ENCODE measurements at regions not wholly inside any gene's neighbourhood (a gene's known extent, or its start where the extent isn't known, plus 50 kb on each side); places are given as distances from the start of the nearest gene placed in this dataset.

- DNase-seq, result no peak
Measured at GRCh38 chr4:36740796-36741310, 459.4 kb downstream of the DTHD1 start.

GRCh38 chr4:36747277-36748129 lies 466.1 kb downstream of the DTHD1 start:
- DNase-seq, result no peak

GRCh38 chr4:36753048-36753447 lies 471.6 kb downstream of the DTHD1 start:
- DNase-seq, result no peak

- no peak for DNase-seq
Measured at GRCh38 chr4:36757580-36758311, 476.3 kb downstream of the DTHD1 start.

GRCh38 chr4:36758312-36759178 lies 477.1 kb downstream of the DTHD1 start:
- no peak for DNase-seq

GRCh38 chr4:36761607-36762006 lies 480.2 kb downstream of the DTHD1 start:
- no peak for DNase-seq

GRCh38 chr4:36763814-36764213 lies 480.7 kb upstream of the NWD2 start:
- DNase-seq, result no peak

- DNase-seq, result no peak
Measured at GRCh38 chr4:36767596-36767995, 476.9 kb upstream of the NWD2 start.

GRCh38 chr4:36771411-36772153 lies 473.0 kb upstream of the NWD2 start:
- DNase-seq, result no peak

- DNase-seq, result no peak
Measured at GRCh38 chr4:36772154-36772516, 472.4 kb upstream of the NWD2 start.

- no peak for DNase-seq
Measured at GRCh38 chr4:36773467-36773866, 471.1 kb upstream of the NWD2 start.

- no peak for DNase-seq
Measured at GRCh38 chr4:36775544-36775943, 469.0 kb upstream of the NWD2 start.

GRCh38 chr4:36779601-36780000 lies 464.9 kb upstream of the NWD2 start:
- no peak for DNase-seq

- no peak for DNase-seq
Measured at GRCh38 chr4:36785973-36786372, 458.6 kb upstream of the NWD2 start.

GRCh38 chr4:36786519-36786918 lies 458.0 kb upstream of the NWD2 start:
- no peak for DNase-seq

- no peak for DNase-seq
Measured at GRCh38 chr4:36794716-36795115, 449.8 kb upstream of the NWD2 start.

GRCh38 chr4:36812149-36812548 lies 432.4 kb upstream of the NWD2 start:
- DNase-seq, result no peak

- no peak for DNase-seq
Measured at GRCh38 chr4:36815536-36815935, 429.0 kb upstream of the NWD2 start.

GRCh38 chr4:36823199-36823967 lies 421.2 kb upstream of the NWD2 start:
- DNase-seq, result no peak

GRCh38 chr4:36824682-36825081 lies 419.9 kb upstream of the NWD2 start:
- no peak for DNase-seq

- DNase-seq, result no peak
Measured at GRCh38 chr4:36835246-36835645, 409.3 kb upstream of the NWD2 start.

Measured in stimulated activated CD4-positive, alpha-beta T cell treated with anti-CD3 and anti-CD28 coated beads, Interleukin-1b, Interleukin-23, amount 100 ng/mL, for 48 hours (primary cell).